ENCODE measurements at regions not wholly inside any gene's neighbourhood (a gene's known extent, or its start where the extent isn't known, plus 50 kb on each side); places are given as distances from the start of the nearest gene placed in this dataset.

- no peaks in the 10 kb centered on the region for H3K9me2 ChIP-seq (ENCODE audit: insufficient read depth)
- no peak overlapping the region for H3K4me3 Mint-ChIP-seq
- H3K4me1 ChIP-seq (ENCODE audit: insufficient read depth) = no peaks in the 10 kb centered on the region
- no peak for ATAC-seq
- H3K27me3 ChIP-seq (ENCODE audit: insufficient read depth) = no peaks in the 10 kb centered on the region
- H2AFZ ChIP-seq = no peak overlapping the region
- no peaks in the 10 kb centered on the region for H3K36me3 ChIP-seq (ENCODE audit: insufficient read depth)
- DNase-seq (ENCODE audit: low spot score) = no peak
- TF ChIP-seq ETS1 (IDR thresholded peaks at IDR 0.05) (no peak), JUNB (IDR thresholded peaks at IDR 0.05; ENCODE audit: unreplicated experiment) (no peak), CTCF (conservative IDR thresholded peaks at IDR 0.05; ENCODE audit: low read depth in 2 of 2) (no peak), STAT1 (IDR thresholded peaks at IDR 0.05; ENCODE audit: unreplicated experiment) (no peak)
- H3K36me3 Mint-ChIP-seq (ENCODE audit: low read depth) = peaks cover 7% of the 10 kb centered on the region
- H4K20me1 ChIP-seq (replicated peaks; ENCODE audit: insufficient read depth) = no peaks in the 10 kb centered on the region
- no peaks in the 10 kb centered on the region for H3K79me2 ChIP-seq (replicated peaks; ENCODE audit: insufficient read depth)
- H3K27ac Mint-ChIP-seq = no peak overlapping the region
- no peak overlapping the region for H3K4me2 ChIP-seq
- H3F3A ChIP-seq (replicated peaks; ENCODE audit: low read depth) = no peaks in the 10 kb centered on the region
- no peaks in the 10 kb centered on the region; the same call in 2 of the 3 replicates for H3K4me1 Mint-ChIP-seq
- H3K9me3 Mint-ChIP-seq = peaks cover 15% of the 10 kb centered on the region
- no peak overlapping the region for H3K27ac ChIP-seq (ENCODE audit: low read depth)
- no peaks in the 10 kb centered on the region for H3K27me3 Mint-ChIP-seq (ENCODE audit: insufficient read depth, low read depth, poor library complexity)
- H3K4me3 ChIP-seq = no peak overlapping the region
Measured at GRCh38 chr4:175499735-175500352, 312.2 kb downstream of the GPM6A start.

GRCh38 chr4:175504318-175504717, 307.7 kb downstream of the GPM6A start:
- DNase-seq (ENCODE audit: low spot score) (no peak), ATAC-seq (no peak)
- H3K4me1 Mint-ChIP-seq = no peaks in the 10 kb centered on the region
- H3K36me3 Mint-ChIP-seq (ENCODE audit: low read depth) = peaks cover 6% of the 10 kb centered on the region; the same call in 2 of the 3 replicates
- no peaks in the 10 kb centered on the region for H3K27me3 Mint-ChIP-seq (ENCODE audit: insufficient read depth, low read depth, poor library complexity)
- Histone ChIP-seq H3K27ac (ENCODE audit: low read depth) (no peak overlapping the region), H3K4me1 (ENCODE audit: insufficient read depth) (no peaks in the 10 kb centered on the region), H3K27me3 (ENCODE audit: insufficient read depth) (no peaks in the 10 kb centered on the region), H3K79me2 (replicated peaks; ENCODE audit: insufficient read depth) (no peaks in the 10 kb centered on the region), H3K9me2 (ENCODE audit: insufficient read depth) (no peaks in the 10 kb centered on the region), H3K36me3 (ENCODE audit: insufficient read depth) (no peaks in the 10 kb centered on the region), H4K20me1 (replicated peaks; ENCODE audit: insufficient read depth) (no peaks in the 10 kb centered on the region), H3K4me2 (no peak overlapping the region), H3F3A (replicated peaks; ENCODE audit: low read depth) (no peaks in the 10 kb centered on the region), H3K4me3 (no peak overlapping the region), H2AFZ (no peak overlapping the region)
- peaks cover 13% of the 10 kb centered on the region for H3K9me3 Mint-ChIP-seq
- H3K4me3 Mint-ChIP-seq = no peak overlapping the region
- no peak overlapping the region for H3K27ac Mint-ChIP-seq
- TF ChIP-seq STAT1 (IDR thresholded peaks at IDR 0.05; ENCODE audit: unreplicated experiment) (no peak), JUNB (IDR thresholded peaks at IDR 0.05; ENCODE audit: unreplicated experiment) (no peak), EZH2phosphoT487 (IDR thresholded peaks at IDR 0.05; ENCODE audit: unreplicated experiment) (no peak), ZNF114 (CRISPR knock-in tag; IDR thresholded peaks at IDR 0.05) (no peak), NANOG (IDR thresholded peaks at IDR 0.05; ENCODE audit: borderline replicate concordance) (no peak), CREB1 (CRISPR knock-in tag; IDR thresholded peaks at IDR 0.05; ENCODE audit: low read depth) (no peak), ETS1 (IDR thresholded peaks at IDR 0.05) (no peak), ZNF462 (CRISPR knock-in tag; IDR thresholded peaks at IDR 0.05) (no peak)

Data from GM23338 (cell line).